ENCODE measurements at regions not wholly inside any gene's neighbourhood (a gene's known extent, or its start where the extent isn't known, plus 50 kb on each side); places are given as distances from the start of the nearest gene placed in this dataset.
A peak's percentile ranks its signal among the peaks of the same experiment; 100 is the strongest.

GRCh38 chr11:135031205-135031989 is 619.4 kb upstream of the B3GAT1 start:
- Histone ChIP-seq H3K27me3 (ENCODE audit: insufficient read depth, low read depth) (peaks cover 44% of the 10 kb centered on the region), H3K4me1 (replicated peaks; ENCODE audit: insufficient read depth) (no peaks in the 10 kb centered on the region), H3K4me2 (no peak overlapping the region), H3K27ac (no peak overlapping the region), H4K20me1 (ENCODE audit: insufficient read depth) (no peaks in the 10 kb centered on the region), H2AFZ (no peak overlapping the region), H3K9me3 (ENCODE audit: insufficient read depth, low read depth) (no peaks in the 10 kb centered on the region), H3F3A (ENCODE audit: insufficient read depth, low read depth) (no peaks in the 10 kb centered on the region), H3K79me2 (ENCODE audit: low read depth) (no peaks in the 10 kb centered on the region), H3K9me2 (ENCODE audit: insufficient read depth) (no peaks in the 10 kb centered on the region), H3K4me3 (no peak overlapping the region), H3K36me3 (ENCODE audit: low read depth) (no peaks in the 10 kb centered on the region)
- no peak for DNase-seq
- intact Hi-C loops (cut with micrococcal nuclease; ENCODE audit: unreplicated experiment): no loop called here
- BruUV-seq (replicated peaks): no TSS peak
- POLR2A ChIA-PET (ENCODE audit: unreplicated experiment): no interaction called here
- no peak for TF ChIP-seq EZH2 (IDR thresholded peaks at IDR 0.05; ENCODE audit: low read depth)
- no peak for TF ChIP-seq CTCF (conservative IDR thresholded peaks at IDR 0.05)
- CTCF ChIA-PET: no interaction called here

- no peaks in the 10 kb centered on the region for H3K79me2 ChIP-seq (ENCODE audit: low read depth)
- DNase-seq: peak in 1 of 2 experiments; percentile 14
- POLR2A ChIA-PET (ENCODE audit: unreplicated experiment): no interaction called here
- no peaks in the 10 kb centered on the region for H3K36me3 ChIP-seq (ENCODE audit: low read depth)
- H3K9me3 ChIP-seq (ENCODE audit: insufficient read depth, low read depth): no peaks in the 10 kb centered on the region
- no peak overlapping the region for H3K27ac ChIP-seq
- no peak overlapping the region for H3K4me2 ChIP-seq
- H3K4me1 ChIP-seq (replicated peaks; ENCODE audit: insufficient read depth): no peaks in the 10 kb centered on the region
- H4K20me1 ChIP-seq (ENCODE audit: insufficient read depth): no peaks in the 10 kb centered on the region
- CTCF ChIA-PET: no interaction called here
- TF ChIP-seq CTCF (conservative IDR thresholded peaks at IDR 0.05) (no peak), EZH2 (IDR thresholded peaks at IDR 0.05; ENCODE audit: low read depth) (no peak)
- no peaks in the 10 kb centered on the region for H3F3A ChIP-seq (ENCODE audit: insufficient read depth, low read depth)
- no peak overlapping the region for H3K4me3 ChIP-seq
- H3K27me3 ChIP-seq (ENCODE audit: insufficient read depth, low read depth): peaks cover 27% of the 10 kb centered on the region
- H2AFZ ChIP-seq: no peak overlapping the region
- intact Hi-C loops (cut with micrococcal nuclease; ENCODE audit: unreplicated experiment): no loop called here
- H3K9me2 ChIP-seq (ENCODE audit: insufficient read depth): no peaks in the 10 kb centered on the region
- no TSS peak for BruUV-seq (replicated peaks)
Observed at GRCh38 chr11:135027461-135027860, 615.4 kb upstream of the B3GAT1 start.

- Histone ChIP-seq H3K27me3 (ENCODE audit: insufficient read depth, low read depth) (no peaks in the 10 kb centered on the region), H3K27ac (no peak overlapping the region), H3K4me3 (no peak overlapping the region), H3K4me2 (no peak overlapping the region), H4K20me1 (ENCODE audit: insufficient read depth) (no peaks in the 10 kb centered on the region), H3K79me2 (ENCODE audit: low read depth) (no peaks in the 10 kb centered on the region), H2AFZ (no peak overlapping the region), H3K4me1 (replicated peaks; ENCODE audit: insufficient read depth) (no peaks in the 10 kb centered on the region), H3K9me3 (ENCODE audit: insufficient read depth, low read depth) (no peaks in the 10 kb centered on the region), H3F3A (ENCODE audit: insufficient read depth, low read depth) (no peaks in the 10 kb centered on the region), H3K36me3 (ENCODE audit: low read depth) (no peaks in the 10 kb centered on the region), H3K9me2 (ENCODE audit: insufficient read depth) (no peaks in the 10 kb centered on the region)
- DNase-seq: no peak
- BruUV-seq (replicated peaks): no TSS peak
- intact Hi-C loops (cut with micrococcal nuclease; ENCODE audit: unreplicated experiment): no loop called here
- no peak for TF ChIP-seq CTCF (conservative IDR thresholded peaks at IDR 0.05)
- TF ChIP-seq EZH2 (IDR thresholded peaks at IDR 0.05; ENCODE audit: low read depth): no peak
- ChIA-PET CTCF (no interaction called here), POLR2A (ENCODE audit: unreplicated experiment) (no interaction called here)
Observed at GRCh38 chr11:135023499-135023898, 611.5 kb upstream of the B3GAT1 start.
